ENCODE measurements at regions not wholly inside any gene's neighbourhood (a gene's known extent, or its start where the extent isn't known, plus 50 kb on each side); places are given as distances from the start of the nearest gene placed in this dataset.

DNA sequence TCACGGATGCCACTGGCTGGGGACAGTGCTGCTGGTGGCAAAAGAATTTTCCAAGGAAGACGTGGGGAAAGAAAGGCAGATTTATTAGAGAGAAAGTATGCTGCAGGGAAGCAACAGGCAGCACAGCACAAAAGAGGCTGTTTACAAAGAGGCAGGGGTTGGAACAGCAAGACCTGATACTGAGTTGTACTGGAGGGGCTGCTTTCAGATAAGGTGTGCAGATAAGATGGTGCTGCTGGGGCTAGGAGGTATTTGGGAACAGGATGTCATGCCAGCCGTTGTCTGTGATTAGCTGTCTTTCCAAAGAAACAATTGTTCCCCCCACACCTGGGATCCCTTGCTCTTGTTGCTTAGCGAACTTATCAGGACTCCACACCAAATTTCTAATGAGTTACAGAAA, 2023.3 kb upstream of the PCDH20 start (continued):
- TF ChIP-seq REST (IDR thresholded peaks at IDR 0.05; ENCODE audit: unreplicated experiment), result no peak

GRCh38 chr13:63436325-63436668, 2020.6 kb upstream of the PCDH20 start:
- Histone ChIP-seq H4K20me1 (replicated peaks; ENCODE audit: insufficient read depth) (no peaks in the 10 kb centered on the region), H3K4me1 (ENCODE audit: insufficient read depth) (no peaks in the 10 kb centered on the region), H3K9me2 (ENCODE audit: insufficient read depth) (0 out of 2 replicates have a peak, but pooled peaks cover 6% of the 10 kb centered on the region), H3F3A (replicated peaks; ENCODE audit: low read depth) (no peaks in the 10 kb centered on the region), H3K27me3 (ENCODE audit: insufficient read depth) (no peaks in the 10 kb centered on the region), H3K79me2 (replicated peaks; ENCODE audit: insufficient read depth) (no peaks in the 10 kb centered on the region), H2AFZ (no peak overlapping the region; the same call in 1 of the 2 replicates), H3K4me2 (no peak overlapping the region), H3K27ac (ENCODE audit: low read depth) (no peak overlapping the region), H3K4me3 (no peak overlapping the region), H3K36me3 (ENCODE audit: insufficient read depth) (no peaks in the 10 kb centered on the region)
- Mint-ChIP-seq H3K9me3 (no peaks in the 10 kb centered on the region), H3K27ac (no peak overlapping the region), H3K4me1 (peaks cover 7% of the 10 kb centered on the region), H3K27me3 (ENCODE audit: insufficient read depth, low read depth, poor library complexity) (peaks cover 3% of the 10 kb centered on the region), H3K36me3 (ENCODE audit: low read depth) (no peaks in the 10 kb centered on the region), H3K4me3 (no peak overlapping the region)
- ATAC-seq (no peak), DNase-seq (ENCODE audit: low spot score) (no peak)
- TF ChIP-seq ETS1 (IDR thresholded peaks at IDR 0.05), result no peak
- TF ChIP-seq, protein P1, sequence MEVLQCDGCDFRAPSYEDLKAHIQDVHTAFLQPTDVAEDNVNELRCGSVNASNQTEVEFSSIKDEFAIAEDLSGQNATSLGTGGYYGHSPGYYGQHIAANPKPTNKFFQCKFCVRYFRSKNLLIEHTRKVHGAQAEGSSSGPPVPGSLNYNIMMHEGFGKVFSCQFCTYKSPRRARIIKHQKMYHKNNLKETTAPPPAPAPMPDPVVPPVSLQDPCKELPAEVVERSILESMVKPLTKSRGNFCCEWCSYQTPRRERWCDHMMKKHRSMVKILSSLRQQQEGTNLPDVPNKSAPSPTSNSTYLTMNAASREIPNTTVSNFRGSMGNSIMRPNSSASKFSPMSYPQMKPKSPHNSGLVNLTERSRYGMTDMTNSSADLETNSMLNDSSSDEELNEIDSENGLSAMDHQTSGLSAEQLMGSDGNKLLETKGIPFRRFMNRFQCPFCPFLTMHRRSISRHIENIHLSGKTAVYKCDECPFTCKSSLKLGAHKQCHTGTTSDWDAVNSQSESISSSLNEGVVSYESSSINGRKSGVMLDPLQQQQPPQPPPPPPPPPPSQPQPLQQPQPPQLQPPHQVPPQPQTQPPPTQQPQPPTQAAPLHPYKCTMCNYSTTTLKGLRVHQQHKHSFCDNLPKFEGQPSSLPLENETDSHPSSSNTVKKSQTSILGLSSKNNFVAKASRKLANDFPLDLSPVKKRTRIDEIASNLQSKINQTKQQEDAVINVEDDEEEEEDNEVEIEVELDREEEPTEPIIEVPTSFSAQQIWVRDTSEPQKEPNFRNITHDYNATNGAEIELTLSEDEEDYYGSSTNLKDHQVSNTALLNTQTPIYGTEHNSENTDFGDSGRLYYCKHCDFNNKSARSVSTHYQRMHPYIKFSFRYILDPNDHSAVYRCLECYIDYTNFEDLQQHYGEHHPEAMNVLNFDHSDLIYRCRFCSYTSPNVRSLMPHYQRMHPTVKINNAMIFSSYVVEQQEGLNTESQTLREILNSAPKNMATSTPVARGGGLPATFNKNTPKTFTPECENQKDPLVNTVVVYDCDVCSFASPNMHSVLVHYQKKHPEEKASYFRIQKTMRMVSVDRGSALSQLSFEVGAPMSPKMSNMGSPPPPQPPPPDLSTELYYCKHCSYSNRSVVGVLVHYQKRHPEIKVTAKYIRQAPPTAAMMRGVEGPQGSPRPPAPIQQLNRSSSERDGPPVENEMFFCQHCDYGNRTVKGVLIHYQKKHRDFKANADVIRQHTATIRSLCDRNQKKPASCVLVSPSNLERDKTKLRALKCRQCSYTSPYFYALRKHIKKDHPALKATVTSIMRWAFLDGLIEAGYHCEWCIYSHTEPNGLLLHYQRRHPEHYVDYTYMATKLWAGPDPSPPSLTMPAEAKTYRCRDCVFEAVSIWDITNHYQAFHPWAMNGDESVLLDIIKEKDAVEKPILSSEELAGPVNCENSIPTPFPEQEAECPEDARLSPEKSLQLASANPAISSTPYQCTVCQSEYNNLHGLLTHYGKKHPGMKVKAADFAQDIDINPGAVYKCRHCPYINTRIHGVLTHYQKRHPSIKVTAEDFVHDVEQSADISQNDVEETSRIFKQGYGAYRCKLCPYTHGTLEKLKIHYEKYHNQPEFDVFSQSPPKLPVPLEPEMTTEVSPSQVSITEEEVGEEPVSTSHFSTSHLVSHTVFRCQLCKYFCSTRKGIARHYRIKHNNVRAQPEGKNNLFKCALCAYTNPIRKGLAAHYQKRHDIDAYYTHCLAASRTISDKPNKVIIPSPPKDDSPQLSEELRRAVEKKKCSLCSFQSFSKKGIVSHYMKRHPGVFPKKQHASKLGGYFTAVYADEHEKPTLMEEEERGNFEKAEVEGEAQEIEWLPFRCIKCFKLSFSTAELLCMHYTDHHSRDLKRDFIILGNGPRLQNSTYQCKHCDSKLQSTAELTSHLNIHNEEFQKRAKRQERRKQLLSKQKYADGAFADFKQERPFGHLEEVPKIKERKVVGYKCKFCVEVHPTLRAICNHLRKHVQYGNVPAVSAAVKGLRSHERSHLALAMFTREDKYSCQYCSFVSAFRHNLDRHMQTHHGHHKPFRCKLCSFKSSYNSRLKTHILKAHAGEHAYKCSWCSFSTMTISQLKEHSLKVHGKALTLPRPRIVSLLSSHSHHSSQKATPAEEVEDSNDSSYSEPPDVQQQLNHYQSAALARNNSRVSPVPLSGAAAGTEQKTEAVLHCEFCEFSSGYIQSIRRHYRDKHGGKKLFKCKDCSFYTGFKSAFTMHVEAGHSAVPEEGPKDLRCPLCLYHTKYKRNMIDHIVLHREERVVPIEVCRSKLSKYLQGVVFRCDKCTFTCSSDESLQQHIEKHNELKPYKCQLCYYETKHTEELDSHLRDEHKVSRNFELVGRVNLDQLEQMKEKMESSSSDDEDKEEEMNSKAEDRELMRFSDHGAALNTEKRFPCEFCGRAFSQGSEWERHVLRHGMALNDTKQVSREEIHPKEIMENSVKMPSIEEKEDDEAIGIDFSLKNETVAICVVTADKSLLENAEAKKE (CRISPR knock-in tag; IDR thresholded peaks at IDR 0.05), result no peak

All from GM23338 (cell line).